Activated CD8-positive, alpha-beta memory T cell treated with anti-CD3 and anti-CD28 coated beads, Interleukin-2, amount 50 U/mL, for 24 hours (primary cell): ENCODE measurements at regions not wholly inside any gene's neighbourhood (a gene's known extent, or its start where the extent isn't known, plus 50 kb on each side); places are given as distances from the start of the nearest gene placed in this dataset.
"Not testable (repeated sequence)": the region's sequence is repeated elsewhere in the genome, so short reads cannot be mapped to it uniquely, and the experiment has no call there.

Experiments
- DNase-seq: peaks from one replicate; pipeline ENCODE4 v3.0.0-alpha.2; 2020; ENCODE audit errors: extremely low read depth

- DNase-seq = no peak
Measured at GRCh38 chr6:167662075-167662880, 164.4 kb upstream of the AFDN start.

GRCh38 chr6:167662881-167663205 lies 163.9 kb upstream of the AFDN start:
- no peak for DNase-seq

- DNase-seq = no peak
Measured at GRCh38 chr6:167663316-167663715, 163.4 kb upstream of the AFDN start.

- no peak for DNase-seq
Measured at GRCh38 chr6:167663784-167664443, 162.8 kb upstream of the AFDN start.

GRCh38 chr6:167664678-167665660 lies 161.7 kb upstream of the AFDN start:
- no peak for DNase-seq

GRCh38 chr6:167665698-167666330 lies 160.9 kb upstream of the AFDN start:
- no peak for DNase-seq

- DNase-seq = no peak
Measured at GRCh38 chr6:167666571-167667203, 160.0 kb upstream of the AFDN start.

- no peak for DNase-seq
Measured at GRCh38 chr6:167667204-167668018, 159.3 kb upstream of the AFDN start.

- no peak for DNase-seq
Measured at GRCh38 chr6:167668019-167668753, 158.5 kb upstream of the AFDN start.

- no peak for DNase-seq
Measured at GRCh38 chr6:167668754-167669552, 157.8 kb upstream of the AFDN start.

GRCh38 chr6:167669553-167669849 lies 157.2 kb upstream of the AFDN start:
- DNase-seq = no peak

GRCh38 chr6:167669870-167670802 lies 156.6 kb upstream of the AFDN start:
- DNase-seq = no peak

GRCh38 chr6:167670938-167671338 lies 155.8 kb upstream of the AFDN start:
- DNase-seq = no peak

- not testable (repeated sequence) for DNase-seq
Measured at GRCh38 chr6:167671379-167671976, 155.2 kb upstream of the AFDN start.

GRCh38 chr6:167671977-167672687 lies 154.6 kb upstream of the AFDN start:
- DNase-seq = no peak

GRCh38 chr6:167672738-167673137 lies 154.0 kb upstream of the AFDN start:
- no peak for DNase-seq

- DNase-seq = no peak
Measured at GRCh38 chr6:167673946-167674345, 152.8 kb upstream of the AFDN start.
